Testis (tissue), 2 donors: ENCODE measurements at regions not wholly inside any gene's neighbourhood (a gene's known extent, or its start where the extent isn't known, plus 50 kb on each side); places are given as distances from the start of the nearest gene placed in this dataset.

Experiments used
- DNase-seq: peaks from one replicate; pipeline ENCODE4 v3.0.0-alpha.2; 2019
- H3K27ac ChIP-seq, 2 donors: fragments of 200-600 bp; sonication (generic); one replicate each; pipeline ENCODE4 v1.5.1; 2019
- H3K27me3 ChIP-seq: fragments of 200-600 bp; sonication (generic); one replicate; pipeline ENCODE4 v1.5.1; 2019
- H3K36me3 ChIP-seq: fragments of 200-600 bp; sonication (generic); one replicate; pipeline ENCODE4 v1.5.1; 2017; ENCODE audit warnings: low read depth; ENCODE audit errors: missing control alignments
- H3K4me1 ChIP-seq: fragments of 200-600 bp; sonication (generic); one replicate; pipeline ENCODE4 v1.5.1; 2019
- H3K4me3 ChIP-seq, 2 donors: fragments of 200-600 bp; sonication (generic); one replicate each; pipeline ENCODE4 v1.5.1; 2017 to 2019
- H3K9me3 ChIP-seq: fragments of 200-600 bp; sonication (generic); one replicate; pipeline ENCODE4 v1.5.1; 2017
- CTCF ChIP-seq, 3 experiments: fragments of 450-650 bp in 2 of 3; fragments of 200-600 bp in 1 of 3; sonication (generic) in 1 of 3; IDR thresholded peaks; one replicate each; pipeline ENCODE4 v1.5.1; 2016 to 2019; ENCODE audit warnings: antibody characterized with exemption in 3 of 3, mild to moderate bottlenecking in 2 of 3, moderate library complexity in 1 of 3
- POLR2A ChIP-seq: fragments of 450-650 bp; IDR thresholded peaks from one replicate; pipeline ENCODE4 v1.6.1; 2017; ENCODE audit warnings: antibody characterized with exemption, mild to moderate bottlenecking, moderate library complexity
- whole genome bisulfite sequencing, 2 donors: methylation state at CpG; one replicate each; pipeline ENCODE4 v1.1.5; 2018; 5-methylcytosine and 5-hydroxymethylcytosine counted together
- intact Hi-C: fragments of 100-400 bp; cut with DNase I; formaldehyde crosslinking; loops from one replicate; pipeline ENCODE4 v1.15.1; 2023; ENCODE audit warnings: low total_unique reads

GRCh38 chr5:3027185-3027865 is 275.8 kb upstream of the IRX2 start:
- no peak for DNase-seq
- Histone ChIP-seq H3K27ac (no peak overlapping the region), H3K4me1 (no peaks in the 10 kb centered on the region), H3K36me3 (no peaks in the 10 kb centered on the region), H3K4me3 (no peak overlapping the region), H3K27me3 (no peaks in the 10 kb centered on the region), H3K9me3 (no peaks in the 10 kb centered on the region)
- TF ChIP-seq POLR2A (no peak), CTCF (IDR thresholded peaks at IDR 0.05) (no peak)
- intact Hi-C loops, result no loop called here
- 79 to 87% methylated on average over 15 to 17 of the region's 17 CpGs for WGBS, 2 donors

GRCh38 chr5:3026651-3027050 is 275.2 kb upstream of the IRX2 start:
- H3K27ac ChIP-seq, result no peak overlapping the region
- H3K4me3 ChIP-seq, result no peak overlapping the region
- intact Hi-C loops, result no loop called here
- TF ChIP-seq CTCF (IDR thresholded peaks at IDR 0.05), result no peak
- TF ChIP-seq POLR2A, result no peak
- H3K4me1 ChIP-seq, result no peaks in the 10 kb centered on the region
- WGBS, 2 donors, result 81 to 96% methylated on average over 6 to 7 of the region's 7 CpGs
- H3K36me3 ChIP-seq, result no peaks in the 10 kb centered on the region
- DNase-seq, result no peak
- H3K27me3 ChIP-seq, result no peaks in the 10 kb centered on the region
- no peaks in the 10 kb centered on the region for H3K9me3 ChIP-seq

GRCh38 chr5:3026099-3026498 is 274.6 kb upstream of the IRX2 start:
- Histone ChIP-seq H3K27me3 (no peaks in the 10 kb centered on the region), H3K4me1 (no peaks in the 10 kb centered on the region), H3K4me3 (no peak overlapping the region), H3K9me3 (no peaks in the 10 kb centered on the region), H3K27ac (no peak overlapping the region), H3K36me3 (no peaks in the 10 kb centered on the region)
- TF ChIP-seq CTCF (IDR thresholded peaks at IDR 0.05) (no peak), POLR2A (no peak)
- intact Hi-C loops, result no loop called here
- DNase-seq, result no peak
- WGBS, 2 donors, result 72 to 82% methylated on average over 7 to 9 of the region's 9 CpGs

- H3K4me1 ChIP-seq, result no peaks in the 10 kb centered on the region
- WGBS, 2 donors, result 76 to 80% methylated on average over 11 of the region's 11 CpGs
- TF ChIP-seq POLR2A (no peak), CTCF (IDR thresholded peaks at IDR 0.05) (no peak)
- H3K9me3 ChIP-seq, result no peaks in the 10 kb centered on the region
- intact Hi-C loops, result no loop called here
- H3K4me3 ChIP-seq, result no peak overlapping the region
- no peak for DNase-seq
- no peaks in the 10 kb centered on the region for H3K36me3 ChIP-seq
- no peak overlapping the region for H3K27ac ChIP-seq
- H3K27me3 ChIP-seq, result no peaks in the 10 kb centered on the region
Observed at GRCh38 chr5:3025392-3025791, 273.9 kb upstream of the IRX2 start.

GRCh38 chr5:3024976-3025375 is 273.5 kb upstream of the IRX2 start:
- no peaks in the 10 kb centered on the region for H3K36me3 ChIP-seq
- intact Hi-C loops, result no loop called here
- no peaks in the 10 kb centered on the region for H3K4me1 ChIP-seq
- no peak overlapping the region for H3K27ac ChIP-seq
- H3K9me3 ChIP-seq, result no peaks in the 10 kb centered on the region
- no peak for DNase-seq
- H3K27me3 ChIP-seq, result no peaks in the 10 kb centered on the region
- WGBS, 2 donors, result 89 to 90% methylated on average over 6 of the region's 6 CpGs
- TF ChIP-seq CTCF (IDR thresholded peaks at IDR 0.05), result no peak
- no peak for TF ChIP-seq POLR2A
- H3K4me3 ChIP-seq, result no peak overlapping the region
